HepG2 (cell line): ENCODE measurements at regions not wholly inside any gene's neighbourhood (a gene's known extent, or its start where the extent isn't known, plus 50 kb on each side); places are given as distances from the start of the nearest gene placed in this dataset.

ENCODE experiments used
- HNF4A ChIP-seq: sonication (generic); formaldehyde crosslinking; IDR thresholded peaks from 2 replicates; pipeline ENCODE4 v1.4.0; 2020; ENCODE audit warnings: missing genetic modification reagents
- HOXA3 ChIP-seq: sonication (generic); formaldehyde crosslinking; IDR thresholded peaks from 2 replicates; pipeline ENCODE4 v1.5.0; 2020; ENCODE audit warnings: missing genetic modification reagents
- KAT8 ChIP-seq: IDR thresholded peaks from 2 replicates; pipeline ENCODE4 v1.6.1; 2016; ENCODE audit warnings: missing genetic modification reagents, missing compliant biosample characterization
- NKX3-1 ChIP-seq: sonication (generic); formaldehyde crosslinking; IDR thresholded peaks from 2 replicates; pipeline ENCODE4 v1.5.0; 2020; ENCODE audit warnings: missing genetic modification reagents
- NR1H2 ChIP-seq: sonication (generic); formaldehyde crosslinking; IDR thresholded peaks from 2 replicates; pipeline ENCODE4 v1.8.1; 2022; ENCODE audit warnings: low read depth, missing genetic modification reagents, borderline replicate concordance
- PBX2 ChIP-seq: IDR thresholded peaks from 2 replicates; pipeline ENCODE4 v1.6.1; 2016; ENCODE audit warnings: control low read depth
- PHF5A ChIP-seq: IDR thresholded peaks from one replicate; pipeline ENCODE4 v1.6.1; 2018; ENCODE audit warnings: low read depth, missing genetic modification reagents; ENCODE audit not compliant: unreplicated experiment
- SOX5 ChIP-seq: IDR thresholded peaks from 2 replicates; pipeline ENCODE4 v1.6.1; 2016; ENCODE audit warnings: borderline replicate concordance
- ZFY ChIP-seq: sonication (generic); formaldehyde crosslinking; IDR thresholded peaks from 2 replicates; pipeline ENCODE4 v1.4.0; 2020; ENCODE audit warnings: missing genetic modification reagents
- ZNF687 ChIP-seq: sonication (generic); formaldehyde crosslinking; IDR thresholded peaks from 2 replicates; pipeline ENCODE4 v1.5.1; 2020; ENCODE audit warnings: mild to moderate bottlenecking, missing genetic modification reagents, moderate library complexity
- ZNF883 ChIP-seq: sonication (generic); formaldehyde crosslinking; IDR thresholded peaks from 2 replicates; pipeline ENCODE4 v1.5.1; 2020; ENCODE audit warnings: mild to moderate bottlenecking, missing genetic modification reagents; ENCODE audit errors: not compliant biosample characterization

- TF ChIP-seq HOXA3 (0 out of 2 replicates have a peak, but pooled peaks have one; percentile 3), ZNF883 (no peak), SOX5 (CRISPR knock-in tag) (0 out of 2 replicates have a peak, but pooled peaks have one; percentile 9), ZNF687 (CRISPR knock-in tag) (no peak), HNF4A (CRISPR knock-in tag) (peak; percentile 50), PBX2 (CRISPR knock-in tag) (no peak), ZFY (CRISPR knock-in tag) (peak; percentile 44; the same call in 1 of the 2 replicates), NR1H2 (no peak), KAT8 (no peak; the same call in 1 of the 2 replicates), NKX3-1 (no peak), PHF5A (CRISPR knock-in tag) (peak; percentile 36)
Observed at GRCh38 chr3:40843851-40844548, 319.2 kb downstream of the ZNF621 start (continued).
